Testis (tissue), 2 donors: ENCODE measurements at regions not wholly inside any gene's neighbourhood (a gene's known extent, or its start where the extent isn't known, plus 50 kb on each side); places are given as distances from the start of the nearest gene placed in this dataset.

Experiments
- CTCF ChIP-seq, 3 experiments: fragments of 450-650 bp in 2 of 3; fragments of 200-600 bp in 1 of 3; sonication (generic) in 1 of 3; IDR thresholded peaks; one replicate each; pipeline ENCODE4 v1.5.1; 2016 to 2019; ENCODE audit warnings: antibody characterized with exemption in 3 of 3, mild to moderate bottlenecking in 2 of 3, moderate library complexity in 1 of 3
- POLR2A ChIP-seq: fragments of 450-650 bp; IDR thresholded peaks from one replicate; pipeline ENCODE4 v1.6.1; 2017; ENCODE audit warnings: antibody characterized with exemption, mild to moderate bottlenecking, moderate library complexity

- no peak for TF ChIP-seq CTCF (IDR thresholded peaks at IDR 0.05)
- TF ChIP-seq POLR2A: no peak
These were observed 481.4 kb downstream of the SETD4 start for GRCh38 chr21:35578831-35579471.
